Neuronal stem cell (in vitro differentiated cells): ENCODE measurements at regions not wholly inside any gene's neighbourhood (a gene's known extent, or its start where the extent isn't known, plus 50 kb on each side); places are given as distances from the start of the nearest gene placed in this dataset.

ENCODE experiments used
- DNase-seq: peaks from one replicate; pipeline ENCODE4 v3.0.0-alpha.2; 2013; ENCODE audit warnings: low spot score
- H2AFZ ChIP-seq: one replicate; pipeline ENCODE4 v1.6.1; 2013; ENCODE audit warnings: mild to moderate bottlenecking, low read length, inconsistent platforms
- H2AK5ac ChIP-seq: 2 replicates; pipeline ENCODE4 v1.6.1; 2013; ENCODE audit warnings: low read depth, mild to moderate bottlenecking, inconsistent platforms, low read length, moderate library complexity, mixed read lengths
- H2BK120ac ChIP-seq: 2 replicates; pipeline ENCODE4 v1.6.1; 2013; ENCODE audit warnings: low read depth, mild to moderate bottlenecking, inconsistent platforms, low read length, moderate library complexity, mixed read lengths
- H2BK12ac ChIP-seq: one replicate; pipeline ENCODE4 v1.6.1; 2013; ENCODE audit warnings: low read length, inconsistent platforms
- H2BK15ac ChIP-seq: 2 replicates; pipeline ENCODE4 v1.6.1; 2013; ENCODE audit warnings: mild to moderate bottlenecking, low read length, inconsistent platforms, mixed read lengths
- H2BK5ac ChIP-seq: one replicate; pipeline ENCODE4 v1.6.1; 2013; ENCODE audit warnings: inconsistent platforms, mild to moderate bottlenecking, low read length, moderate library complexity
- H3K14ac ChIP-seq: one replicate; pipeline ENCODE4 v1.6.1; 2013; ENCODE audit warnings: low read length, inconsistent platforms
- H3K18ac ChIP-seq: 2 replicates; pipeline ENCODE4 v1.6.1; 2013; ENCODE audit warnings: low read length, inconsistent platforms
- H3K23ac ChIP-seq: 2 replicates; pipeline ENCODE4 v1.6.1; 2013; ENCODE audit warnings: low read depth, mild to moderate bottlenecking, mixed read lengths, low read length, inconsistent platforms; ENCODE audit not compliant: poor library complexity
- H3K27ac ChIP-seq: replicated peaks from 3 replicates; pipeline ENCODE4 v1.5.1; 2013; ENCODE audit warnings: low read length, inconsistent platforms
- H3K27me3 ChIP-seq, 3 experiments: 2 replicates each; pipeline ENCODE4 v1.6.1; 2013; ENCODE audit warnings: low read length in 3 of 3, mild to moderate bottlenecking in 2 of 3, inconsistent platforms in 1 of 3, low read depth in 1 of 3, mixed read lengths in 1 of 3, moderate library complexity in 1 of 3; ENCODE audit not compliant: control insufficient read depth in 3 of 3, insufficient read depth in 3 of 3
- H3K36me3 ChIP-seq, 2 donors: replicated peaks in 1 of 2; 2 replicates each; pipeline ENCODE4 v1.6.1; 2013; ENCODE audit warnings: low read length in 2 of 2; ENCODE audit not compliant: control insufficient read depth in 2 of 2, insufficient read depth in 2 of 2
- H3K4ac ChIP-seq: 2 replicates; pipeline ENCODE4 v1.6.1; 2013; ENCODE audit warnings: inconsistent platforms, mild to moderate bottlenecking, low read length, moderate library complexity
- H3K4me1 ChIP-seq, 2 donors: 1 replicate in 1 of 2; 2 replicates in 1 of 2; pipeline ENCODE4 v1.6.1; 2013; ENCODE audit warnings: low read length in 2 of 2, low read depth in 1 of 2; ENCODE audit not compliant: control insufficient read depth in 2 of 2, insufficient read depth in 1 of 2
- H3K4me2 ChIP-seq: one replicate; pipeline ENCODE4 v1.6.1; 2013; ENCODE audit warnings: mild to moderate bottlenecking, low read length, inconsistent platforms; ENCODE audit not compliant: insufficient read depth, poor library complexity, severe bottlenecking
- H3K4me3 ChIP-seq, 2 donors: 2 replicates each; pipeline ENCODE4 v1.5.1; 2013; ENCODE audit warnings: low read length in 2 of 2, mild to moderate bottlenecking in 2 of 2, inconsistent platforms in 1 of 2, moderate library complexity in 1 of 2
- H3K79me1 ChIP-seq: one replicate; pipeline ENCODE4 v1.6.1; 2013; ENCODE audit warnings: low read depth, mild to moderate bottlenecking, inconsistent platforms, low read length, moderate library complexity
- H3K9ac ChIP-seq: one replicate; pipeline ENCODE4 v1.6.1; 2013; ENCODE audit warnings: mild to moderate bottlenecking, low read depth, low read length, inconsistent platforms; ENCODE audit not compliant: poor library complexity
- H3K9me3 ChIP-seq, 2 donors: replicated peaks in 1 of 2; 2 replicates each; pipeline versions ENCODE3 to v1.6.1; 2013; ENCODE audit warnings: low read length in 2 of 2, mild to moderate bottlenecking in 2 of 2, inconsistent platforms in 1 of 2, low read depth in 1 of 2, mixed read lengths in 1 of 2, moderate library complexity in 1 of 2; ENCODE audit not compliant: control insufficient read depth in 2 of 2, insufficient read depth in 1 of 2
- H4K8ac ChIP-seq: one replicate; pipeline ENCODE4 v1.6.1; 2013; ENCODE audit warnings: low read depth, mild to moderate bottlenecking, inconsistent platforms, low read length, moderate library complexity
- H4K91ac ChIP-seq: one replicate; pipeline ENCODE4 v1.6.1; 2013; ENCODE audit warnings: low read length, low read depth, mild to moderate bottlenecking, inconsistent platforms; ENCODE audit not compliant: poor library complexity
- WGBS, 2 donors: extraction: QIAGEN DNeasy Blood & Tissue Kit; methylation state at CpG; one replicate each; pipeline ENCODE4 v1.1.7; 2013; ENCODE audit warnings: missing lambda C conversion rate in 2 of 2, mixed read lengths in 1 of 2; ENCODE audit not compliant: insufficient read length in 2 of 2, insufficient replicate concordance in 1 of 2; ENCODE audit errors: extremely low coverage in 2 of 2; 5-methylcytosine and 5-hydroxymethylcytosine counted together

- Histone ChIP-seq H3K9me3 (no peaks in the 10 kb centered on the region), H3K14ac (no peak overlapping the region), H3K36me3 (no peaks in the 10 kb centered on the region), H3K4ac (no peak overlapping the region), H3K4me2 (no peak overlapping the region), H3K27me3 (no peaks in the 10 kb centered on the region), H2BK5ac (no peak overlapping the region), H2BK15ac (no peak overlapping the region), H3K23ac (no peak overlapping the region), H4K8ac (no peak overlapping the region), H2AFZ (no peak overlapping the region), H2BK12ac (no peak overlapping the region), H3K4me1 (no peaks in the 10 kb centered on the region), H3K9ac (no peak overlapping the region), H3K27ac (no peak overlapping the region), H3K4me3 (no peak overlapping the region), H3K18ac (no peak overlapping the region), H3K79me1 (no peaks in the 10 kb centered on the region), H4K91ac (no peak overlapping the region), H2BK120ac (no peak overlapping the region), H2AK5ac (no peak overlapping the region)
- WGBS, 2 donors, result no CpG with 5 or more reads among the region's 1 CpG
- DNase-seq, result no peak
These were observed 414.8 kb upstream of the SLC30A5 start for GRCh38 chr5:68679041-68679440.

DNA sequence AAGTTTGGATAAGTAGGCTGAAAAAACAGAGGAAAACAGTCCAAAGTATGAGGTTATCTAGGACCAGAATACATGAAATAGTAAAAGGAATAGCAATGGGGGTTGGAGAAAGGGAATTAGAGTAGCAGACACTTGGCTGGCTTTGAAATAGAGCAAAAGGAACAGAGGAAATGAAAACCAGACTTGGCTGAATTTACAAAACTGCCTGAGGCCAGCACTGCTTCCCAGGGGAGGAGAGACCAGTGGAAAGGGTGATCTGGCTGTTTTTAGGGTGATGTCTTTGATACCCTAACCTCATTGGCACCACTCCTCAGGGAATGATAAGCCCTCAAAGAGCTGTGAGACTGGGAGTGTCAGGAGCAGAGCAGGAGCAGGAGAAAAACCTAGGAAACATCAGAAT is 413.4 kb upstream of the SLC30A5 start:
- DNase-seq, result no peak
- Histone ChIP-seq H2AK5ac (no peak overlapping the region), H2BK12ac (no peak overlapping the region), H3K79me1 (no peaks in the 10 kb centered on the region), H3K27ac (no peak overlapping the region), H2BK120ac (no peak overlapping the region), H3K4me2 (no peak overlapping the region), H3K23ac (no peak overlapping the region), H3K4me3 (no peak overlapping the region), H3K9ac (no peak overlapping the region), H3K9me3 (no peaks in the 10 kb centered on the region), H3K27me3 (no peaks in the 10 kb centered on the region), H3K4me1 (no peaks in the 10 kb centered on the region), H4K8ac (no peak overlapping the region), H3K18ac (no peak overlapping the region), H3K36me3 (no peaks in the 10 kb centered on the region), H3K4ac (no peak overlapping the region), H2BK5ac (no peak overlapping the region), H2AFZ (no peak overlapping the region), H4K91ac (no peak overlapping the region), H2BK15ac (no peak overlapping the region), H3K14ac (no peak overlapping the region)

- Histone ChIP-seq H3K9ac (no peak overlapping the region), H2BK15ac (no peak overlapping the region), H3K4me3 (no peak overlapping the region), H2BK120ac (no peak overlapping the region), H3K4ac (no peak overlapping the region), H3K18ac (no peak overlapping the region), H3K9me3 (no peaks in the 10 kb centered on the region), H3K27me3 (no peaks in the 10 kb centered on the region), H3K4me2 (no peak overlapping the region), H2AFZ (no peak overlapping the region), H3K23ac (no peak overlapping the region), H3K36me3 (no peaks in the 10 kb centered on the region), H3K27ac (no peak overlapping the region), H2BK5ac (no peak overlapping the region), H4K91ac (no peak overlapping the region), H2AK5ac (no peak overlapping the region), H3K4me1 (no peaks in the 10 kb centered on the region), H3K14ac (no peak overlapping the region), H2BK12ac (no peak overlapping the region), H3K79me1 (no peaks in the 10 kb centered on the region), H4K8ac (no peak overlapping the region)
- no peak for DNase-seq
These were observed 411.9 kb upstream of the SLC30A5 start for GRCh38 chr5:68681929-68682328.

- H3K36me3 ChIP-seq, result no peaks in the 10 kb centered on the region
- no peaks in the 10 kb centered on the region for H3K9me3 ChIP-seq
- H3K9ac ChIP-seq, result no peak overlapping the region
- H3K79me1 ChIP-seq, result no peaks in the 10 kb centered on the region
- no peak overlapping the region for H2BK120ac ChIP-seq
- WGBS, 2 donors, result no CpG with 5 or more reads among the region's 6 CpGs
- no peak overlapping the region for H3K4me3 ChIP-seq
- H3K4me2 ChIP-seq, result no peak overlapping the region
- no peak overlapping the region for H3K14ac ChIP-seq
- H3K27me3 ChIP-seq, result no peaks in the 10 kb centered on the region
- H3K18ac ChIP-seq, result no peak overlapping the region
- H3K27ac ChIP-seq, result no peak overlapping the region
- H2BK5ac ChIP-seq, result no peak overlapping the region
- no peak overlapping the region for H4K8ac ChIP-seq
- H2BK15ac ChIP-seq, result no peak overlapping the region
- H3K4me1 ChIP-seq, result no peaks in the 10 kb centered on the region
- H2AK5ac ChIP-seq, result no peak overlapping the region
- H4K91ac ChIP-seq, result no peak overlapping the region
- H3K23ac ChIP-seq, result no peak overlapping the region
- no peak overlapping the region for H2BK12ac ChIP-seq
- no peak overlapping the region for H2AFZ ChIP-seq
- DNase-seq, result no peak
- H3K4ac ChIP-seq, result no peak overlapping the region
These were observed 411.2 kb upstream of the SLC30A5 start for GRCh38 chr5:68682400-68683160.
